ENCODE measurements at regions not wholly inside any gene's neighbourhood (a gene's known extent, or its start where the extent isn't known, plus 50 kb on each side); places are given as distances from the start of the nearest gene placed in this dataset.

DNA sequence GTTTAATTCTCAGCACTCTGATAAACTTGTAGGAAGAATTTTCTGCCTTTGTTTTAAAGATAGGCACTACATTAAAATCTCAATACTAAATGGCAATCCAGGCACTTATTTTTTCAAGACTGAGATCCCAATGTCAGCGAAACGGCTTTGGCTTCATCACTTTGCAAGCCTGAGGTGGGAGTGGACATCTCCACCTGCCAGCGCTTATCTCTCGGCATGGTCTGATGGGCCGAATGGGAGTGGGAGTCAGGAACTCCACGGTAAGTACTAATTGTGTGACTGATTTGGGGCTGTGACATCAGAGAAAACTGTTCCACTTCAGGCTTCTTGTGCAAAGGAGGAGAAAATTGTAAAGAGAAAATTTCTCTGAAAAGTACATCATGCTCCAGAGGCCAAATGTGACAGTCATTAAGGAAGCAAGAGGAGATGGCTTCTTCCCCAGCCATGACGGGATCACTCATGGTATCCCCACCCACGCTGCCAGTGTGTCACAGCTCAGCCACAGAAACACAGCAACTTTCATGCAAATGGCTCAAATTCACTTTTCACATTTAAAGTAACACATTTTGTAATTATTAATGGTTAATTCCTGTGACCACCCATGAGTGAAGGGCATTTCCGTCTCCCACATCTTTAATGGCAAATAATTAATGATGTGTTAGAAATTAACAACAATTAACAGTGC lies 385.5 kb upstream of the HNRNPA3 start:
- TF ChIP-seq GATA2 (IDR thresholded peaks at IDR 0.05; ENCODE audit: low read depth, low read length): no peak
- TF ChIP-seq GATA3 (IDR thresholded peaks at IDR 0.05; ENCODE audit: low read depth, low read length): no peak

DNA sequence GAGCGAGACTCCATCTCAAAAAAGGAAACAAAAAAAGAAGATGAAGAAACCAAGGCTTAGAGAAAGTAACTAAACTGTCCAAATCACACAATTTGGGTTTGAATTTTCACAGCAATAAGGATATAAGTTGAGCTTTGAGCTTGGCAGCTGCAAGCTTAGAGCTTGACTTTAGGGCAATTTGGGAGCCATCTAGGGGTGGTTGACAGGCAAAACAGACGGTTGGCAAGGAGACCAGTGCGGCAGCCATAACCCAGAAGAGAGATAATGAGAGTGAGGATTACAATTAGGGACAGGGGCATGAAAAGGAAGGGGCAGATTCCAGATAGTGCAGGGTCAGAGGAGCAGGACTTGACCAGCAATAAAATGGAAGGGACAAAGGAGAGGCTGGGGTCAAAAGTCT lies 382.2 kb upstream of the HNRNPA3 start:
- no peak for TF ChIP-seq GATA2 (IDR thresholded peaks at IDR 0.05; ENCODE audit: low read depth, low read length)
- no peak for TF ChIP-seq GATA3 (IDR thresholded peaks at IDR 0.05; ENCODE audit: low read depth, low read length)

DNA sequence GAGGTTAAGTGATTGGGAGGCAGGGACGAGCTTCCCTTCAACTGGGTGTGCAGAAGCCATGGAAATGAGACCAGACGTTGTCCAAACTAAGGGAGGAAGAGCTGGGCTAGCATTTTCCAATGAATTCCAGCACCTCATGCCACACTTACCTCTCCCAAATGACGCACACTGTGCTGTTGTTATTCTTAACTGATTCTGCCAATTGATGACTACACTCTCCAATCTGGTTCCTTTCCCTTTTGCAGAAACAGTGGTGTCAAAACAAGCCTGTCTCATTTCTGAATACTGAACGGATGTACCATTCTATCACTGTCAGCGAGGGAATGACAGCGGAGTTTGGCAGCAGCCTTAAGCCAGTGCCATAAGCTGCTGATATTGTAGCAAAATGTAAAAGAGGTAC lies 380.5 kb upstream of the HNRNPA3 start:
- TF ChIP-seq GATA2 (IDR thresholded peaks at IDR 0.05; ENCODE audit: low read depth, low read length) (no peak), GATA3 (IDR thresholded peaks at IDR 0.05; ENCODE audit: low read depth, low read length) (no peak)

DNA sequence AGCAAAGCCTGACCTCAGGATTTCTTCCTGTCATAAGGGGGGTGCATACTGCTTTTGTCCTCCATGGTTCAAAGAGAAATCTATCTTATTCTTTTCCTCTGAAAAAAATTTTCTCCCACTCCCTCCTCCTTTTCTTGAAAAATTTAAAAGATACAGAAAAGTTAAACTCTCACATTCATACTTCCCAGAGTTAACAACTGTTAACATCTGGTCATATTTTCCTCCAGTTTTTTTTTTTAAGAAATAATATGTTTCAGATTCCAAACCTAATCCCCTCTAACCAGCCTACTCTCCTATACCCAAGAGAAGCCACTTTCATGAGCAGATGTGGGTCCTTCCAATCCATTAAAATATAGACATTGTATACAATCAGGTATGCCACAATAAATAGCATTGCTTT lies 378.9 kb upstream of the HNRNPA3 start:
- TF ChIP-seq GATA3 (IDR thresholded peaks at IDR 0.05; ENCODE audit: low read depth, low read length) (no peak), GATA2 (IDR thresholded peaks at IDR 0.05; ENCODE audit: low read depth, low read length) (no peak)

DNA sequence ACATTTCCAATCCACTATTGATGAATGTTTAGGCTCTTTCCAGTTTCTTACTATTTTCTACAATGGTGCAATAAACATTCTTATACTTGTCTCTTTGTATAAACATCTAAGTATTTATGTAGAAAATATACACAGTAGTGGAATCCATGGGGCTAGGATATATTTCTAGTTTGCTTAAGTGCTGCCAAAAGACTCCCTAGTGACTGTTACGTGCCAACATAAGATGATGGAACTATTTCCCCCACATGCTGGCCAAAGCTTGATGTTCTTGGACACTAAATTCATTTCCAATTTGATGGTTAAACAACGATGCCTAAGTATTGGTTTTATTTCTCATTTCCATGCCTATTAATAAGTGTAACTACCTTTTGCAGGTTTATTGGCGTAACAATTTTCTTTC lies 378.4 kb upstream of the HNRNPA3 start:
- TF ChIP-seq GATA2 (IDR thresholded peaks at IDR 0.05; ENCODE audit: low read depth, low read length) (no peak), GATA3 (IDR thresholded peaks at IDR 0.05; ENCODE audit: low read depth, low read length) (no peak)

DNA sequence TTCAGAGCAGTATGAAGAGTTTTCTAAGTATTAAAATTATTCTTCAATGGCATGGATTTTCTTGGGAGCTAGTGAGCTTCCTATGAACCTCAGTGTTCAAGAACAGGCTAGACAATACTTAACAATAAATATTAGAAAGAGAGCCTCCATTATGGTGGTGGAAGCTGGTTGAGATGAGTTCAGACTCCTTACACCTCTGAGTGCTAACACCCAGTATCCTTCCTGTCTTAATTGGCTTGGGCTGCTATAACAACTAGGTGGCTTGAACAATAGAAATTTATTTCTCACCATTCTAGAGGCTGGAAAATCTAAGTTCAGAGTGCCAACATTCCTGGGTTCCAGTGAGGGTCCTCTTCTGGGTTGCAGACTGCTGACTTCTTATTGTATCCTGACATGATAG lies 369.4 kb upstream of the HNRNPA3 start:
- TF ChIP-seq GATA3 (IDR thresholded peaks at IDR 0.05; ENCODE audit: low read depth, low read length) (no peak), GATA2 (IDR thresholded peaks at IDR 0.05; ENCODE audit: low read depth, low read length) (no peak)

DNA sequence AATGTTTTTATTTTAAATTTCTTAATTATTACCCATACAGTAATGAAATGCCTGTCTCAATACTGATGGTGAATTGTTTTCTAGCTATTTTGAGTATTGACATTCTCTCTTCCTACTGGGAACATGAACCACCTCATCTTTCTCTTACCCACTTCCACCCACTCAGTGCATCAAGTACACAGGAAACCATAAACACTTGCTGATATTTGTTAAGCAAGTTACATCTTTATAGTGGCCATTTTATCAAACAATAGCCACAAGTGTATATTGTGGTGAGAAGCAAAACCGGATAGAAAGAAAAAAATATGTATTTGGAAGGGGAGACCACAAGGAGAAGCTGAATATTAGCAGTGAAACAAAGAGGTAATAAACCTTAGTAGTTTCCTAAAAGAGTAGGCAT lies 368.1 kb upstream of the HNRNPA3 start:
- TF ChIP-seq GATA3 (IDR thresholded peaks at IDR 0.05; ENCODE audit: low read depth, low read length): no peak
- TF ChIP-seq GATA2 (IDR thresholded peaks at IDR 0.05; ENCODE audit: low read depth, low read length): no peak

DNA sequence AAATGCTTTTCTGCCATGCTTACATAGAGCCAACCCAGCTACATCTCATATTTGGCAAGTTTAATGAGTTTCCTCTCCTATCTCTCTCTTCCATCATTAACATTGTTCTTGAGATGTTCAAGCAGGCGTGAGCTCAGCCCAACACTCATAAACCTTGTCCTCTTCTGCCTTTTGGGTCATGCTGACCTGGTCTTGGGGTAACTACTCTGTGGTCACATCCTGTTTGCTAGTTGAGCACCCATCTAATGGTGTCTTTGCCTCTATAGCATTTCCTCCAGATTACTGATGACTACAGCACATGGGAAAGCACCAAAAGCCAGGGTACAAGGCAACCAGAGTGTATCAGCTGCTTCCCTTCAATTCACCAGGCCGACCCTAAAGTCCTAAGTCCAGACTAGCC lies 366.9 kb upstream of the HNRNPA3 start:
- no peak for TF ChIP-seq GATA2 (IDR thresholded peaks at IDR 0.05; ENCODE audit: low read depth, low read length)
- no peak for TF ChIP-seq GATA3 (IDR thresholded peaks at IDR 0.05; ENCODE audit: low read depth, low read length)

DNA sequence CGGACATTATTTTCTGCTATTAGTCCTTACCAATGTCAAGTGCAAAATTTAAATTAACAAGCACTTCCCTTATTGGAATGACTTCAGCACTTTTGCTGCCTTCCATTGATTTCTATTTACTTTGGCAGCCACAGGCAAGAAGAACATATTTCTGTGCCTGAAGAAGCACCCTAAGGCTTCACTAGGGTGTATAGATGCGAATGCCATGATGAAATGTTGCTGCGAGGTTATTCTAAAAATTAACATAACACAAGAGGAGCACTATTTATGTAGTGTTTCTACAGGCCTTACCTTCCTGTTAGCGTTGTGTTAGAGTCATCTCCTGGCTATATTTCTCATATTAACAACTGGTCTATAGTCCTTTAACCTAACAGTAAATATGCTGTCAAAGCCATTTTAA lies 365.0 kb upstream of the HNRNPA3 start:
- TF ChIP-seq GATA2 (IDR thresholded peaks at IDR 0.05; ENCODE audit: low read depth, low read length): no peak

DNA sequence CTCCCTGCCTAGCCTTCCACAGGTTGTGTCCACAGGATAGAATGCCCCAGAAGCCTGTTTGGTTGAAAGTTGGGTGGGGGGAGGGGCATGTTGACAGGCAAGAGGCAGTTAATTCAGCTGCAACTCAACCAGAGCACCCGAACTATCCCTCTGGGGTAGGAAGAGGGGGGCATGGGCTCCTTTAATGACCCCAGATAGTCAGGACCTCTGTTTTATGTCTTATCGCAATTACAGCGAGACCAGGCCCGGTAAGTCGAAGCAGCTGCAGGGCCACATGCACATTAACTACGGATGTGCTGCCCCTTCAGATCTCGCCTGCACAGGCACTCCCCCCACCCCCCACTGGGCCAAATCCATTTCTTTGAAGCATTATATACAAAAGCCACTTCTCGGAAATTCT lies 363.8 kb upstream of the HNRNPA3 start:
- TF ChIP-seq GATA2 (IDR thresholded peaks at IDR 0.05; ENCODE audit: low read depth, low read length) (peak; percentile 48), GATA3 (IDR thresholded peaks at IDR 0.05; ENCODE audit: low read depth, low read length) (no peak)

DNA sequence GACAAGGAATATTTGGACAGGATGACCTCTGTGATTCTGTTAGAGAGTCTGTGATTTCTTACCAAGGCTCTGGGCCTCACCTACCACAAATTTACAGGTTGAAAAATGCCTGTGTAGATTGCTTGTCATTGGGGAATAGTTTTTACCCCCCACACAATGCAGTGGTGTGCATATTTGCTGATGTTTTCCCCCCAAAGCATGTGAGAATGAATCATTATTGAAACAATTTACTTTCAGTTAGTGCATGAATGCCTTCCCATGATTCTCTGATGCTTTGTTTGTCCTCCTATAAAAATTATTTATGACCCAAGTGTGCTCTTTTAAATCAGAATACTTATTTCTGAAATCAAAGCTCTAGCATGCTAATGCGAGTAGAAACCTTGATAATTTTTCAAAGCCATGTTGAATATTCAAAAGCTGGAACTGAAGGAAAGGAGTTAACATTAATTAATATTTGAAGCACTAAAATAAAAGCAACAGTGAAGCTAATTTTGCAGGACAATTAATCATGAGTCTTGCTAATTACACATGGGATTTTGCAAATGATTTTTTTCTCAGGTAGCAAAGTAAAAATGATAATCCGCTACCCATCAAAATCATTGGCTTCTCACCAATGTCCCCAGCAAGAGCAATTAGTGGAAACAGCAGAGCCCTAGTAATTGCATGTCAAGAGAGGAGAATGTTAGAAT lies 361.2 kb upstream of the HNRNPA3 start:
- TF ChIP-seq GATA3 (IDR thresholded peaks at IDR 0.05; ENCODE audit: low read depth, low read length): no peak

DNA sequence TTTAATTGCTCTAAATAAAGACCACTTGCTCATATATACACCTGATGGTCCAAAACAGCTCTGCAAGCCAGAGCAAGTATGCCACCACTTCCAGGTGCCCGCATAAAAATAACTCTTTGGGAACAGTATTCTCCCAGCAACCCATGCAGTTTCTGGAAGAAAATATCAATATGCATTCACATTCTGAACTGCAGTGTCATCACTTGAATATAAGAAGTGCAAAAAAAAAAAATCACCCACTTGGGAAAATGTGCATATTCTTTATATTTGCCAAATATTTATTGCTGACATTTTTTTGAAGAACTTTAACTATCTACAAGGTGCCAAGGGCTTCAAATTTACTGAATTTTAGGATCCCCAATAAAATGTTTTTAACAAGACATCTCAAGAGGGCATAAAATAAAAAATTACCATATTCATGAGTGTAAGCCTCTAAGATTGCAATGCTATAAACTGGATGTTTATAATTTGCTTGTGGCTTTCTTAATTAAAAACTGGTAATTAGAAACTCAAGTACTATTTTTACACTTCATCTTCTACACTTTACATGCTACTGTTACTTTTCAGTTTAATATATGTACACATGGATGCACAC lies 360.6 kb upstream of the HNRNPA3 start:
- TF ChIP-seq GATA3 (IDR thresholded peaks at IDR 0.05; ENCODE audit: low read depth, low read length) (no peak), GATA2 (IDR thresholded peaks at IDR 0.05; ENCODE audit: low read depth, low read length) (no peak)

DNA sequence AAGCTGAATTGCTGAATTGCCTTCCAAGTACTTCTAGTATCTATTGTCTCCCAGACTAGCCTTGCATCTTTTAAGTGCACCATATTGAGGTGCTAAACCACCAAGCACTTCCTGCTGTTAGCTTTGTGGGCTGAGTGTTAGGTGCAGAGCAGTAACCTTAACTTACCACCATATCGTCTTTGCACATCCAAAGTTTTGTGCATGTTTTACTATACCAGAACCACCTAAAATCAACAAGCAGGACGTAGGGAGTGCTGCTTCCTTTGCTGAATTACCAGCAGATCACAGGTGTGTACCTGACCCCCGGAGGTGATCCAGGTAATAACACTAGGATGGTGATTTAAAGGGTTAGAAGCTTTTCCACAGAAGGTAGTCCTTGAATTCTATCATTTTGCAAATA lies 359.9 kb upstream of the HNRNPA3 start:
- TF ChIP-seq GATA2 (IDR thresholded peaks at IDR 0.05; ENCODE audit: low read depth, low read length): no peak
- no peak for TF ChIP-seq GATA3 (IDR thresholded peaks at IDR 0.05; ENCODE audit: low read depth, low read length)

DNA sequence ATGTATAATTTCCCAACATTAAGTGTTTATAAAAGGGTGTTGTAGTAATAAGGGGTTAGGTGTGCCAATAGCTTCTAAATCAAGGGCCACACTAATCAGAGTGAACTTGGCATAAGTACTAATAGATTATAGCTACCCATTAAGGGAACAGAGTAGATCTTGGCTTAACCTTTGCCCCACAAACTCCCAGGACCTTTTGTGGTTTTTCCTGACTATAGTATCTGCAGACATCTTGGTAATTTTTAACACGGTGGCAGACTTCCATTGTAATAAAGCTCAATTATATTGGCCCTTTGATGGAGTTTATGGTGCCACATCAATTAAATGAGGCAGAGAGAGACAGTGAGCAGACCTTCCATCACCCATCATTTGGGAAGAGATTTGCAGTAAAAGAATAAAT lies 358.5 kb upstream of the HNRNPA3 start:
- TF ChIP-seq GATA3 (IDR thresholded peaks at IDR 0.05; ENCODE audit: low read depth, low read length) (no peak), GATA2 (IDR thresholded peaks at IDR 0.05; ENCODE audit: low read depth, low read length) (no peak)

DNA sequence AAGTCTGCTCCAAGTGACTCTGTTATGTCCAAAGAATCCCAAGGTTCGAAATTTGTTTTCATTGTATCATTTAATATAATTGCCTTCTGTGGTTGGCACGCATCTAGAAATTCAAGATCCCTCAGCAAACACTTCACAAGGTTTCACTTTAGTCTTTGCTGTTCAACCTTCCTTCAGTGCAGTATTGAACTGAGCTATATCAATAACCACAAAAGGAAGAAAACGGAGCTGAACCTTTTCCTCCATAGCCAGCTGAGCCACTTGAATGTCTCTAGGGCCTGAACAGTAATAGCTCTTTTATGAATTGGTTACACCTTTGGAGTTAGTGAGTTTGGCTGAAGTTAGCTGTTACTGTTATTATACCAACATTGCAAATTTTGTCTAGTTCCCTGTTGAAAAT lies 357.7 kb upstream of the HNRNPA3 start:
- no peak for TF ChIP-seq GATA3 (IDR thresholded peaks at IDR 0.05; ENCODE audit: low read depth, low read length)
- no peak for TF ChIP-seq GATA2 (IDR thresholded peaks at IDR 0.05; ENCODE audit: low read depth, low read length)

Data from SH-SY5Y (cell line).